DND-41 (cell line): ENCODE measurements at regions not wholly inside any gene's neighbourhood (a gene's known extent, or its start where the extent isn't known, plus 50 kb on each side); places are given as distances from the start of the nearest gene placed in this dataset.
"Not testable (repeated sequence)": the region's sequence is repeated elsewhere in the genome, so short reads cannot be mapped to it uniquely, and the experiment has no call there.

Experiments used
- CTCF ChIP-seq: IDR thresholded peaks from 2 replicates; pipeline ENCODE4 v1.5.1; 2012; ENCODE audit warnings: borderline replicate concordance, low read length, moderate library complexity, mild to moderate bottlenecking; ENCODE audit not compliant: poor library complexity, severe bottlenecking; ENCODE audit errors: extremely low read depth
- EZH2 ChIP-seq: IDR thresholded peaks from 3 replicates; pipeline ENCODE4 v1.6.1; 2012; ENCODE audit warnings: borderline replicate concordance, low read depth, mild to moderate bottlenecking, moderate library complexity, low read length, inconsistent platforms; ENCODE audit not compliant: severe bottlenecking

DNA sequence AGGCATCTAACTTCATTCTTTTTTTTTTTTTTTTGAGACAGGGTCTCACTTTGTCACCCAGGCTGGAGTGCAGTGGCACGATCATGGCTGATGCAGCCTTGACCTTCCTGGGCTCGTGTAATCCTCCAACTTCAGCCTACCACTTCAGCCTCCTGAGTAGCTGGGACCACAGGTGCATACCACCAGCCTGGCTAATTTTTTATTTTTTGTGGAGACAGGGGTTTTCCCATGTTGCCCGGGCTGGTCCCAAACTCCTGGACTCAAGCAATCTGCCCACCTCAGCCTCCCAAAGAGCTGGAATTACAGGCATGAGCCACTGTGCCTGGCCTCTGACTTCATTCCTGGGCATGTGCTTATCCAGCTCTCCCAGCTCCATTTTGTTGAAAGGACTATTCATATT lies 311.9 kb downstream of the RPS24 start:
- not testable (repeated sequence) for TF ChIP-seq EZH2, CTCF
